Fibroblast of upper back skin (primary cell): ENCODE measurements at regions not wholly inside any gene's neighbourhood (a gene's known extent, or its start where the extent isn't known, plus 50 kb on each side); places are given as distances from the start of the nearest gene placed in this dataset.

Source experiments
- DNase-seq: peaks from one replicate; pipeline ENCODE4 v3.0.0-alpha.2; 2013

GRCh38 chr4:136489101-136489500 lies 1043.2 kb downstream of the PCDH18 start:
- DNase-seq: no peak

- no peak for DNase-seq
These were observed 1047.3 kb downstream of the PCDH18 start for GRCh38 chr4:136484996-136485395.

- DNase-seq: no peak
These were observed 1055.5 kb downstream of the PCDH18 start for GRCh38 chr4:136476753-136477152.

- no peak for DNase-seq
These were observed 1061.2 kb downstream of the PCDH18 start for GRCh38 chr4:136471051-136471450.

GRCh38 chr4:136465691-136466090 lies 1066.6 kb downstream of the PCDH18 start:
- DNase-seq: no peak

GRCh38 chr4:136463941-136464340 lies 1068.4 kb downstream of the PCDH18 start:
- no peak for DNase-seq

- DNase-seq: no peak
These were observed 1070.8 kb downstream of the PCDH18 start for GRCh38 chr4:136461533-136461932.

GRCh38 chr4:136458326-136458725 lies 1074.0 kb downstream of the PCDH18 start:
- no peak for DNase-seq

- DNase-seq: no peak
These were observed 1074.7 kb downstream of the PCDH18 start for GRCh38 chr4:136457577-136457976.

GRCh38 chr4:136457004-136457403 lies 1075.3 kb downstream of the PCDH18 start:
- no peak for DNase-seq

GRCh38 chr4:136443006-136443405 lies 1089.3 kb downstream of the PCDH18 start:
- DNase-seq: no peak

- DNase-seq: no peak
These were observed 1089.8 kb downstream of the PCDH18 start for GRCh38 chr4:136442447-136442846.

- DNase-seq: no peak
These were observed 1090.5 kb downstream of the PCDH18 start for GRCh38 chr4:136441629-136442282.

GRCh38 chr4:136438645-136439044 lies 1093.6 kb downstream of the PCDH18 start:
- no peak for DNase-seq

- no peak for DNase-seq
These were observed 1108.2 kb downstream of the PCDH18 start for GRCh38 chr4:136424052-136424451.

GRCh38 chr4:136414981-136415380 lies 1117.3 kb downstream of the PCDH18 start:
- DNase-seq: no peak

- DNase-seq: no peak
These were observed 1119.6 kb downstream of the PCDH18 start for GRCh38 chr4:136412708-136413107.

GRCh38 chr4:136400829-136401228 lies 1131.5 kb downstream of the PCDH18 start:
- DNase-seq: no peak

GRCh38 chr4:136395212-136395722 lies 1137.0 kb downstream of the PCDH18 start:
- no peak for DNase-seq

- DNase-seq: peak; percentile 65
These were observed 1139.7 kb downstream of the PCDH18 start for GRCh38 chr4:136392576-136392975.

- peak; percentile 22 for DNase-seq
These were observed 1141.5 kb downstream of the PCDH18 start for GRCh38 chr4:136390824-136391223.

GRCh38 chr4:136383082-136383481 lies 1149.2 kb downstream of the PCDH18 start:
- peak; percentile 47 for DNase-seq

- DNase-seq: no peak
These were observed 1161.1 kb downstream of the PCDH18 start for GRCh38 chr4:136371231-136371630.

- no peak for DNase-seq
These were observed 1163.2 kb downstream of the PCDH18 start for GRCh38 chr4:136369073-136369472.

GRCh38 chr4:136357556-136357955 lies 1174.7 kb downstream of the PCDH18 start:
- DNase-seq: no peak
